Left lung (tissue), 4 donors: ENCODE measurements at regions not wholly inside any gene's neighbourhood (a gene's known extent, or its start where the extent isn't known, plus 50 kb on each side); places are given as distances from the start of the nearest gene placed in this dataset.

Experiments used
- ATAC-seq: fragments of 200-7000 bp; cut with Tn5 transposase; one replicate; pipeline ENCODE4 v1.9.1; 2020; ENCODE audit warnings: moderate library complexity
- DNase-seq, 4 donors: peaks; one replicate each; pipeline ENCODE4 v3.0.0-alpha.2; 2013 to 2020
- H3K27ac ChIP-seq, 2 donors: fragments of 200-600 bp; sonication (generic) in 1 of 2; one replicate each; pipeline versions ENCODE4 v1.5.0 to v1.8.0; 2020 to 2021
- H3K27me3 ChIP-seq, 2 donors: fragments of 200-600 bp; sonication (generic) in 1 of 2; one replicate each; pipeline versions ENCODE4 v1.5.0 to v1.8.0; 2020 to 2021
- H3K36me3 ChIP-seq, 2 donors: fragments of 200-600 bp; sonication (generic) in 1 of 2; one replicate each; pipeline versions ENCODE4 v1.5.0 to v1.8.0; 2020 to 2021
- H3K4me1 ChIP-seq, 2 donors: fragments of 200-600 bp; one replicate each; pipeline ENCODE4 v1.8.0; 2021
- H3K4me3 ChIP-seq, 2 donors: fragments of 200-600 bp; sonication (generic) in 1 of 2; one replicate each; pipeline versions ENCODE4 v1.5.0 to v1.8.0; 2020 to 2021; ENCODE audit warnings: mild to moderate bottlenecking in 1 of 2
- H3K9me3 ChIP-seq, 2 donors: fragments of 200-600 bp; sonication (generic) in 1 of 2; one replicate each; pipeline versions ENCODE4 v1.5.0 to v1.8.0; 2020 to 2021
- CTCF ChIP-seq, 2 donors: fragments of 200-600 bp; sonication (generic) in 1 of 2; IDR thresholded peaks; one replicate each; pipeline versions ENCODE4 v1.5.0 to v1.8.0; 2021; ENCODE audit warnings: antibody characterized with exemption in 2 of 2
- intact Hi-C, 2 donors: fragments of 100-400 bp; cut with DNase I; formaldehyde crosslinking; loops; one replicate each; pipeline versions ENCODE4 v1.11.2 to v1.14.2; 2022
- donor health status: DM: no; HTN: yes; CAD: no.
- donor health status: DM: no; HTN: no; CAD: no.

DNA sequence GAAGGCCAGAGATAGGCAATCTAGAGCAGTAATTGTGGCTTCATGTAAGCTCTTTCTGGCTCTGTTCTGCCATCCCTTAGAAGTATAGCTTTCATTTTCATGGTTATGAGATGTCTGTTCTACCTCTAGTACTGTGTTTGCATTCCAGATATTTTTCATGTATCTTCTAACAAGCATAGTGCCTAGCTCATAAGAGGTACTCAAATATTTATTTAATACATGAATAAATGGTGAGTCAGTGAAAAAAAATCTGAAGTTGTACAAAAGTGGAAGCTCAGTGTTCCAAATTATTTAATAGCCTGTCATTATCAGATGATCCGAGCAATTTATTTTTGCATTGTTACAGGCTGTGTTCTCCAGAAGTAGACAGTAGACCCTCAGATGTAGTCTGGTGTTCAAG, 64.3 kb downstream of the OXSM start:
- H3K4me1 ChIP-seq: peaks cover 0 to 6% of the 10 kb centered on the region in 2 donors
- no peak for TF ChIP-seq CTCF (IDR thresholded peaks at IDR 0.05)
- peak overlapping the region; percentile 24 to 51 for H3K27ac ChIP-seq
- DNase-seq (peak in 1 of 4 donors; percentile 14), ATAC-seq (peak; percentile 92)
- no peaks in the 10 kb centered on the region for H3K36me3 ChIP-seq
- no peaks in the 10 kb centered on the region for H3K27me3 ChIP-seq
- peaks cover 0 to 3% of the 10 kb centered on the region in 2 donors for H3K9me3 ChIP-seq
- intact Hi-C loops: no loop called here
- no peak overlapping the region for H3K4me3 ChIP-seq

DNA sequence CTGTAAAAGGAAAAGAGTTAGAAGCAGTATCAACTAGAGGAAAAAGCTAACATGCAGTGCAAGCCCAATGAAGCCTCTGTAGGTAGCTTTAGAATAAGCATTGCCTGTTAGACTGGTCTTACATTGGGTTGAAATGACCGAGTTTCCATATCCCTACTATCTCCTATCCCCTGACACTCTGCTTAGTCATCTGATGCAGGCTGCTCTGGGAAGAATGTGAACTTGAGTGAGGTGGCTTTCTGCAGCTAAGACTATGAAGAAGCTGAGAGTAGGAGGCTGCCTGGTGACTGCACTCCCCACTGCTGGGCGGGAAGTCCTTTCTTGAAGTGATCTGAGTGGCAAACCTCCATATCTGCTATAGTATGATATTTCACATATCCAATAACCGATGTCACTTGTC, 64.7 kb downstream of the OXSM start:
- Histone ChIP-seq H3K4me3 (no peak overlapping the region), H3K36me3 (no peaks in the 10 kb centered on the region), H3K9me3 (peaks cover 0 to 3% of the 10 kb centered on the region in 2 donors), H3K4me1 (peaks cover 0 to 6% of the 10 kb centered on the region in 2 donors), H3K27me3 (no peaks in the 10 kb centered on the region), H3K27ac (peak overlapping the region; percentile 24 to 51)
- DNase-seq: no peak
- intact Hi-C loops: loop anchor here in 1 of 2 donors (5.0 kb wide), 1 partner anchor 207 kb away; no protein-coding TSS in a partner anchor
- no peak for TF ChIP-seq CTCF (IDR thresholded peaks at IDR 0.05)
- peak; percentile 84 for ATAC-seq

DNA sequence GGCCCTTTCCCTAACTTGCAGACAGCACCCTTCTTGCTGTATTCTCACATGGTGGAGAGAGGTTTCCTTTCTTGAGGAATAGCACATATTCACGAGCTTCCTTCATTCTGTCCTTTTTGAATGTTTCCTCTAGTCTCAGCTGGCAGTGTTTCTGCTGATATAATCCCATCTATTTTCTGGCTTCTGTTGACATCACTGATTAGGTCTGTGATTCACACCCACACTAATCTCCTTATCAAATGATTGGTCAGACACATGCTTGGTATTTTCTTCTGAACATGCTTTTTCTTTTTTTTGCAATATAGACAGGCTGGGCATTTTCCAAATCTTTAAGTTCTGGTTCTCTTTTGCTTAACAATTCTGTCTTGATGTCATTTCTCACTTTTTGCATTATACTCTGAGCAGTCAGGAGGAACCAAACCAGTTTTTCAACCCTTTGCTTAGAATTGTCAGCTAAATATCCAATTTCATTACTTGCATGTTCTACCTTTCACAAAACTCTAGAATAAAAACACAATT, 65.4 kb downstream of the OXSM start:
- DNase-seq (no peak), ATAC-seq (no peak)
- Histone ChIP-seq H3K27ac (peak overlapping the region in 1 of 2 donors; percentile 24), H3K36me3 (no peaks in the 10 kb centered on the region), H3K4me1 (peaks cover 0 to 6% of the 10 kb centered on the region in 2 donors), H3K27me3 (no peaks in the 10 kb centered on the region), H3K4me3 (no peak overlapping the region), H3K9me3 (peaks cover 0 to 5% of the 10 kb centered on the region in 2 donors)
- intact Hi-C loops: loop anchor here in 1 of 2 donors (5.0 kb wide), 1 partner anchor 208 kb away; no protein-coding TSS in a partner anchor
- TF ChIP-seq CTCF (IDR thresholded peaks at IDR 0.05): no peak

GRCh38 chr3:25856902-25857518, 67.1 kb downstream of the OXSM start:
- intact Hi-C loops: loop anchor here in 1 of 2 donors (5.0 kb wide), 1 partner anchor 210 kb away; no protein-coding TSS in a partner anchor
- H3K36me3 ChIP-seq: no peaks in the 10 kb centered on the region
- peak in 1 of 4 donors; percentile 13 for DNase-seq
- H3K4me3 ChIP-seq: no peak overlapping the region
- H3K27ac ChIP-seq: no peak overlapping the region
- TF ChIP-seq CTCF (IDR thresholded peaks at IDR 0.05): peak; percentile 72 to 73
- peak; percentile 70 for ATAC-seq
- peaks cover 0 to 6% of the 10 kb centered on the region in 2 donors for H3K4me1 ChIP-seq
- H3K27me3 ChIP-seq: no peaks in the 10 kb centered on the region
- peaks cover 0 to 5% of the 10 kb centered on the region in 2 donors for H3K9me3 ChIP-seq

DNA sequence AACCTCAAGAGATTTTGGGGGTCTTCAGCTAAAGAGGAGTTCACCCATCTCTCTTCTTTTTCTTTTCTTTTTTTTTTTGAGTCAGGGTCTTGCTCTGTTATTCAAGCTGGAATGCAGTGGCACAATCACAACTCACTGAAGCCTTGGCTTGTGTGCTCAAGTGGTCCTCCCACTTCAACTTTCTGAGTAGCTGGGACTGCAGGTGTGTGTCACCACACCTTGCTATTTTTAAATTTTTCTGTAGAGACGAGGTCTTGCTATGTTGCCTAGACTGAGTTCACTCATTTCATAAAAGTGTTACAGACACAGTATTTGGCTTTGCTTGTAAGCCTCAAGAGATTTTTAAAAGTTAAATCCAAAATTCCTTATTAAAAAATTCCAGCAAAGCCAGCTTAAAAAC, 71.7 kb downstream of the OXSM start:
- peaks cover 0 to 5% of the 10 kb centered on the region in 2 donors for H3K9me3 ChIP-seq
- no peak for DNase-seq
- no peaks in the 10 kb centered on the region for H3K36me3 ChIP-seq
- H3K27me3 ChIP-seq: no peaks in the 10 kb centered on the region
- no peak for ATAC-seq
- intact Hi-C loops: no loop called here
- H3K4me1 ChIP-seq: no peaks in the 10 kb centered on the region
- no peak overlapping the region for H3K4me3 ChIP-seq
- no peak overlapping the region for H3K27ac ChIP-seq
- TF ChIP-seq CTCF (IDR thresholded peaks at IDR 0.05): no peak
